CD4-positive, alpha-beta T cell treated with Interleukin-15 for 4 hours (primary cell): ENCODE measurements at regions not wholly inside any gene's neighbourhood (a gene's known extent, or its start where the extent isn't known, plus 50 kb on each side); places are given as distances from the start of the nearest gene placed in this dataset.
"Not testable (repeated sequence)": the region's sequence is repeated elsewhere in the genome, so short reads cannot be mapped to it uniquely, and the experiment has no call there.

Source experiments
- DNase-seq: peaks from one replicate; pipeline ENCODE4 v3.0.0-alpha.2; 2020; ENCODE audit warnings: low spot score

- DNase-seq: no peak
Measured at GRCh38 chr4:58063404-58064160, 953.4 kb upstream of the IGFBP7 start.

GRCh38 chr4:58061967-58062366, 951.8 kb upstream of the IGFBP7 start:
- no peak for DNase-seq

DNA sequence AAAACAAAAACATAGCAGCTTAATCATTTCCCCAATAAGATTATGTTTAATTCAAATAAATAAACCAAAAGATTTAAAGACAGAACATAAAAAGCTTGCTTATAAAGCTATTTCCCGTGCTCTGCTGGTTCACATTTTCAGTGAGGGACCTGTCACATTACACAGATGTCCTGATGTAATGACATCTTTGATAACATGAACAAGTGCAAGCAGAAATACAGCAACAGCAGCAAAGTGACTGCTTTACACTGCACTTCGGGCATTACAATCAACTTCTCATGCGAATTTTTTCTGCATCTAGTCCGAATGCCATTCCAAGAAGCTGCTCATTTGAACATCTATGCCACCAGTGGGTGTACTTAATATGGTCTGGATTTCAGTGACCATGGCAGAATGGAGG, 940.3 kb upstream of the IGFBP7 start:
- no peak for DNase-seq

GRCh38 chr4:58048491-58048890, 938.3 kb upstream of the IGFBP7 start:
- no peak for DNase-seq

DNA sequence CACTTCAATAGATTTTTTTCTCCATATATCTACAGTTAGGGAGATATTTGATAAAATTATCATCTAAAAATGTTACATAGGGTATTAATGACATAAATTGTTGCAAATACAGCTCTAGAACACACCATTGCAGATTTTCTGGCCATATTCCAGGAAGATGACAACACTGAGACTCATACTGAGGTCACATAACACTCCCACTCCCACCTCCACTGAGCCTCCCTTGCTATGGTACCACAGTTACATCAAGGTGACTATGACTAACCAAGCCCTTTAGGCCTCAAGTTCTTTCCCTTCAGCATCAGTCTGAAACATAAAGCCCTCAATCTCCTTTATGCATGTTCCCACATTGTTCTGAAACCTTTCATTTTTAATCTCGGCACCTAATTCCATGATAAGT, 932.0 kb upstream of the IGFBP7 start:
- no peak for DNase-seq

DNA sequence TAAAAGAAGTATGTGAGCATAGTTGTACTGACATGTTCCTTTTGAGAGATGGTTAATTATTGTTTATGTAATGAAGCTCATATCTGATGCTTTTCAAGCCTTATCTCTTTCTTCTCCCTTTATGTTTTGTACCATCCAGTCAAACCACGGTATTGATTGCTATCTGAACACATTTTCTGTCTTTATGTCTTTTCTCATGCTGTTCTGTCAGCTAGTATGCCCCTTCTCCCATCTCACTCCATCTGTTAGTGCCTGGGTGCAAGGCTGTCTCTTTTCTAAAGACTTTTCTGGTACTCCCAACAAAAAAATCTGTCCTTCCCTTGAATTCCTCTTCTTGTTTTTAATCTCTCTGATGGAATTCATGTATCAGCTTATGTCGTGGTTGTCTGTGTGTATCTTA, 883.8 kb upstream of the IGFBP7 start:
- DNase-seq: no peak

DNA sequence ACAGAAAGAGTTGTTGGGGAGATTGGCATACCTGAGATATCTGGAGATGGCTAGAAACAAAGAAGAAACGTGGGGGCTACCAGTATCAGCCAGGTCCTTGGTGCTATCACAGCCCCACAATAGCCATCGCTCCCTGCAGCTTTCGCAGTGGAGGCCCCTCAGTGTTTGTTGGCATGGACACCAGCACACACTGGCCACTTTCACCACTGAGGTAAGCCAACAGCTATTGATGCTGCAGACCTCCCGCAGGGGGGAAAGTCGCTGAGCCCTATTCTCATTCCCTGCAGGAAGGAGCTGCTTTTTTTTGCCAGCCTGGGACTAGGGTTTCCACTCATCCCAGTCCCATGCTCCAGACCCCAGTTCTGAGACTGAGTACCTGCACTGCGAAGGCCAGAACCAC, 879.2 kb upstream of the IGFBP7 start:
- DNase-seq: no peak

GRCh38 chr4:57985161-57985560, 875.0 kb upstream of the IGFBP7 start:
- DNase-seq: no peak

DNA sequence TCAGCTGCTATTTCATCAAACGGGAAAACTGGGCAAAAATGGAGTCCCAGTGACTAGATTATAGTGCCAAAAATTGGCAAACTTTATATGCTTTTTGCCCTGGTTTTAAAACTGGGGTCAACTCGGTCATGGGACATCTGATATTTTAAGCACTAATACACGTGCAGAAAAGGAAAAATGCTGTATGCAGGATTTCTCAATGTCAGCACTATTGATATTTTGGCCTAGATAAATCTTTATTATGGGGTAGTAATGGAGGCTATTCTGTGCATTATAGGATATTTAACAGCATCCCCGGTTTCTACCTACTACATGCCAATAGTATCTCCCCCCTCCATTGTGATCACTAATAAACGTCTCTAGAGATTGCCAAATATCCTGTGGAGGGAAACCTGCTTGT, 870.9 kb upstream of the IGFBP7 start:
- DNase-seq: no peak

DNA sequence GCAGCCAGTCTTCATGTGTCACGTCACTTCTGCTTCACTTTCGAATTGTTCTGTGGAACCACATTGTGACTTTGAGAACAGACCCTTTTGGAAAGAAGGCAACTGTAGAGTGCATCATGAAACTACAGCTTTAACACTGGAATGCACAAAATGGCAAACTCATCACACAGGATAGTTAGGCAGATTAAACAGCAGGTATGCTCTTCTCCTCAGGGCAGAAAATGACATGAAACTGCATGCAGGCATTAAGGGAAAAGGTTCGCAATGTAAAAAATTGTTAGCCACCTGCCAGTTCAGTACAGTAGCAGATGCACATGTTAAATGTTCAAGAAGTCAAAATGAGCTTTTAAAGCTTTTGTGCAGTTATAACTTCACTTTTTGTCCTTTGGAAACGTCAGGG, 864.6 kb upstream of the IGFBP7 start:
- DNase-seq: no peak

- no peak for DNase-seq
Measured at GRCh38 chr4:57973819-57974218, 863.6 kb upstream of the IGFBP7 start.

DNA sequence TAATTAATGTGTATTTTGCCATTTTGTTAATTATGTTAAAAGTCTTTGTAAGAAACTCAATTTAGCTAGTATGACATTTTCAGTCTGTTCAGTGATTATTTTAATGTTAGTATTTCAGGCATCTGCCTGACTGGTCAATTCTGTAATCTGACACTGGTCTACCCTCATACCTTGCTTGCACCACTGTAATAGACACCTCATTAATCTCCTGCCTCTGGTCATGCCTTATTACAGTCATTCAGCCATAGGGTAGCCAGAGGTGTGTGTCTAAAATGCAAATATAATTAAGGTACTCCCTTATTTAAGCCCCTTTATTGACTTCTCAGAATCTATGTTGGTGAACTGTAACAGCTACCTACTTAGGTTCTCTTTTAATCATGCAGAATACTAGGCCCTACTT, 861.1 kb upstream of the IGFBP7 start:
- DNase-seq: no peak

DNA sequence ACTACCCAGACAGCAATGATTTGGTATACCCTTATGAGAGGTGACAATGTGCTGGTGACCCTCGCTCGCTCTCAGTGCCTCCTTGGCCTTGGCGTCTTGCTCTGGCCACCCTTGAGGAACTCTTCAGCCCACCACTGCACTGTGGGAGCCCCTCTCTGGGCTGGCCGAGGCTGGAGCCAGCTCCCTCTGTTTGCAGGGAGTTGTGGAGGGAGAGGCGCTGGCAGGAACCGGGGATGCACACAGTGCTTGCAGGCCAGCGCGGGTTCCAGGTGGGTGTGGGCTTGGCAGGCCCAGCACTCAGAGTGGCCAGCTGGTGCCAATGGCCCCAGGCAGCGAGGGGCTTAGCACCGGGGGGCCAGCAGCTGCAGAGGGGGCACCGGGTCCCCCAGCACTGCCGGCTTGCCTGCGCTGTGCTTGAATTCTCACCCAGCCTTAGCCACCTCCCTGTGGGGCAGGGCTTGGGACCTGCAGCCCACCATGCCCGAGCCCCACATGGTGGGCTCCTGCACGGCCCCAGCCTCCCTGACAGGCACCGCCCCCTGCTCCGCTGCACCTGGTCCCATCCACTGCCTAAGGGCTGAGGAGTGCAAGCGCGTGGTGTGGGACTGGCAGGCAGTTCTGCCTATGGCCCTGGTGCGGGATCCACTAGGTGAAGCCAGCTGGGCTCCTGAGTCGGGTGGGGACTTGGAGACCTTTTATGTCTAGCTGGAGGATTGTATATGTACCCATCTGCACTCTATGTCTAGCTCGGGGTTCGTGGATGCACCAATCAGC, 857.0 kb upstream of the IGFBP7 start:
- DNase-seq: no peak

- DNase-seq: not testable (repeated sequence)
Measured at GRCh38 chr4:57965431-57965830, 855.2 kb upstream of the IGFBP7 start.

GRCh38 chr4:57945298-57945697, 835.1 kb upstream of the IGFBP7 start:
- no peak for DNase-seq

- no peak for DNase-seq
Measured at GRCh38 chr4:57943682-57944081, 833.5 kb upstream of the IGFBP7 start.

GRCh38 chr4:57937326-57937725, 827.1 kb upstream of the IGFBP7 start:
- DNase-seq: not testable (repeated sequence)

- no peak for DNase-seq
Measured at GRCh38 chr4:57926311-57926710, 816.1 kb upstream of the IGFBP7 start.

GRCh38 chr4:57924951-57925350, 814.8 kb upstream of the IGFBP7 start:
- no peak for DNase-seq

DNA sequence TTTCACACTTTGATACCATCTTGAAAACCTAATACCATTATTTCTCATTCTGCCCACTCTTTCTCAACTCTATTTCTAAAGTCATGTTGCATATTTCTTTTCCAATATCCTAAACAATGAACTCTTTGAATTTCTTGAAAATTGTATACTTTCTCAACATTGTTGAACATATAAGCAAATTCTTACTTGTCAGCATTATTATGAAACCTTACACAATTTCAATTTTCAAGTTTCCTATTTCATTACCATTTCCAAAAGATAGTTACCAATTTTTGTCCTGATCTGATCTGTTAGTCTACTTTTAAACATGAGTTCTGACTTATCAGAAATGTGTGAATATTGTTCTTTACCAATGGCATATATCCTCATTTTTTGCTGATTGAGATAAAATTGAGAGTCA, 806.3 kb upstream of the IGFBP7 start:
- no peak for DNase-seq

GRCh38 chr4:57911203-57911602, 801.0 kb upstream of the IGFBP7 start:
- no peak for DNase-seq

GRCh38 chr4:57910151-57910550, 800.0 kb upstream of the IGFBP7 start:
- DNase-seq: no peak

DNA sequence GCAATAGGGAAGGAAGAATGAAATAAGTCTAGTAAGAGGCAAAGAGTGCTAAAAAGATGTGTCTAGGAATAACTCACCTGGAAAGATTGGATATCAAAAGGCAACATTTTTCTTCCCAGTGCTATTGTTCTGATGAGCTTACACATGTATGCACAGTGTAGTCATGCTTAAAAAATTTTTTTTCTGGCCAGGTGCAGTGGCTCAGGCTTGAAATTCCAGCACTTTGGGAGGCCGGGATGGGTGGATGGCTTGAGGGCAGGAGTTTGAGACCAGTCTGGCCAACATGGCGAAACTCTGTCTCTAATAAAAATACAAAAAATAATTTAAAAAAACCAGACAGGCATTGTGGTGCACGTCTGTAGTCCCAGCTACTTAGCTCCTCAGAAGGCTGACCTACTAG, 795.8 kb upstream of the IGFBP7 start:
- DNase-seq: no peak

DNA sequence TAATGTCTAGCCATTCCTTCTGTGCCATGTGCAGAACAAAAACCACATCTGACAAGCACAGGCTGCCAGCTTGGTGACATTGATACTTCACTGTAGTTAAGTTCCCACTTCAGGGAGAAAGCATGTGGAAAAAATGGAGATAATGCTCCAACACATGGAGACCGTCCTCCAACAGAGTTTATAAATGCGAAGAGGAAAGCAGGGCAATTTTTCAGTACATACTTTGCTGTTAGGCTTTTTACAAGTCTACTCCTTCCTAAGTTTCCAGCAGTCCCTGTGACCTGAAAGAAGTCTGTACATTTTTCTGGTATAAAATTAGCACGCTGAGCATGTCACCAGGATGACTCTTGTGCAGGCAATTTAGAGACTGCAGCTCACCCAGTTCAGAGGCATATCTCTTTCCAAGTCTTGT, 766.9 kb upstream of the IGFBP7 start:
- no peak for DNase-seq
